Vagina (tissue), 2 donors: ENCODE measurements at regions not wholly inside any gene's neighbourhood (a gene's known extent, or its start where the extent isn't known, plus 50 kb on each side); places are given as distances from the start of the nearest gene placed in this dataset.

Experiments used
- POLR2A ChIP-seq, 2 donors: fragments of 450-650 bp; IDR thresholded peaks; one replicate each; pipeline ENCODE4 v1.6.1; 2017; ENCODE audit warnings: antibody characterized with exemption in 2 of 2, mild to moderate bottlenecking in 2 of 2, moderate library complexity in 2 of 2
- TF ChIP-seq, protein P1 (sequence below), 3 experiments: fragments of 450-650 bp in 2 of 3; fragments of 200-600 bp in 1 of 3; sonication (generic) in 1 of 3; IDR thresholded peaks; one replicate each; pipeline ENCODE4 v1.5.1; 2017 to 2019; ENCODE audit warnings: antibody characterized with exemption in 3 of 3, mild to moderate bottlenecking in 2 of 3, moderate library complexity in 2 of 3

DNA sequence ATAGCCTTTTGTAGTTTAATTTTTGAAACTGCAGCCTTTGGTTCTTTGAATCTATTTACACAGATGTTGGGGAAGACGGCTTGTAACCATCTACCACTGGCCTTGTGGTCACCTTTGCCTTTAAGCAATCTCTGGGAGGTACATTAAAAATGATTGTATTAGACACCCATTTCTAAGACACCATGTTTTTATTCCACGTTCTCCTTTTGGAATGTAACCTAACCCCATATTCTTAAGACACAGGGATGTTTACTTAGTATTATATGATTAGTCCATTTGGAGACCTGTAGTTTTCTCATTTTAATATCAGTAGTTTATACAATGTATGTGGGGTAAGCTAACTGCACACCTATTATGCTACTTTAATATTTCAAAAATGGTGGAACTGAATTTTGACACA, 175.1 kb upstream of the PLSCR5 start:
- TF ChIP-seq, protein P1, sequence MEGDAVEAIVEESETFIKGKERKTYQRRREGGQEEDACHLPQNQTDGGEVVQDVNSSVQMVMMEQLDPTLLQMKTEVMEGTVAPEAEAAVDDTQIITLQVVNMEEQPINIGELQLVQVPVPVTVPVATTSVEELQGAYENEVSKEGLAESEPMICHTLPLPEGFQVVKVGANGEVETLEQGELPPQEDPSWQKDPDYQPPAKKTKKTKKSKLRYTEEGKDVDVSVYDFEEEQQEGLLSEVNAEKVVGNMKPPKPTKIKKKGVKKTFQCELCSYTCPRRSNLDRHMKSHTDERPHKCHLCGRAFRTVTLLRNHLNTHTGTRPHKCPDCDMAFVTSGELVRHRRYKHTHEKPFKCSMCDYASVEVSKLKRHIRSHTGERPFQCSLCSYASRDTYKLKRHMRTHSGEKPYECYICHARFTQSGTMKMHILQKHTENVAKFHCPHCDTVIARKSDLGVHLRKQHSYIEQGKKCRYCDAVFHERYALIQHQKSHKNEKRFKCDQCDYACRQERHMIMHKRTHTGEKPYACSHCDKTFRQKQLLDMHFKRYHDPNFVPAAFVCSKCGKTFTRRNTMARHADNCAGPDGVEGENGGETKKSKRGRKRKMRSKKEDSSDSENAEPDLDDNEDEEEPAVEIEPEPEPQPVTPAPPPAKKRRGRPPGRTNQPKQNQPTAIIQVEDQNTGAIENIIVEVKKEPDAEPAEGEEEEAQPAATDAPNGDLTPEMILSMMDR (IDR thresholded peaks at IDR 0.05) = no peak
- no peak for TF ChIP-seq POLR2A (IDR thresholded peaks at IDR 0.05)
